KG1 (cell line): ENCODE measurements at regions not wholly inside any gene's neighbourhood (a gene's known extent, or its start where the extent isn't known, plus 50 kb on each side); places are given as distances from the start of the nearest gene placed in this dataset.

Experiments used
- DNase-seq: peaks from one replicate; lab custom pipeline; 2025; lab: John Stamatoyannopoulos, UW

DNA sequence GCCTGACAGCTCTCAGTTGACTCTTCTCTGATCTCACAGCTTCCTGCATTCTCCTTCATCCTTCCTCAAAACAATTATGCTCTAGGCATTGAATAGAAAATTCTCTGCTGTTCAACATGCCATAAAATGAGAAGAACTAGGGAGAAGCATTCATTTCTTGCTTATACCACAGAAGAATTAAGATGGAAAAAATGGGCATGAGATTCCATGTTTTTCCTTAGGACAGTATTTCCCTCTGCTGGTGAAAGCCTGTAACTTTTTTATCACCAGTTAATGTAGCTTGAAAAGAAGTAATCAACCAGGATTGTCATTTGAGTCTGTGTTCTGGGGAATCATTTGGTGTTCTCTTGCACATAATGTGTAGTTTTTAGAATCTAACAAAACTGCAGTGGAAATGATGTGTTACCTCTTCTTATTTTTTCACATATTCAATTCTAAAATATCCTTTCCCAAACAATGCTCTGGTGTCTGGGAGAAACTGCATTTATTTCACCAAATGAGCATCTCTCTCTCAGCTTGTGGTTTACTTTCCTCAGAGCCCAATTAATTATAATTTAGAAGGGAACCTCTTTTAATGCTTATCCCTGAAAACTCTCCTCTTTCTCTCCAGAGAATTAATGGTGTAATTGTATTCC is 92.8 kb upstream of the DCBLD2 start:
- DNase-seq = no peak

DNA sequence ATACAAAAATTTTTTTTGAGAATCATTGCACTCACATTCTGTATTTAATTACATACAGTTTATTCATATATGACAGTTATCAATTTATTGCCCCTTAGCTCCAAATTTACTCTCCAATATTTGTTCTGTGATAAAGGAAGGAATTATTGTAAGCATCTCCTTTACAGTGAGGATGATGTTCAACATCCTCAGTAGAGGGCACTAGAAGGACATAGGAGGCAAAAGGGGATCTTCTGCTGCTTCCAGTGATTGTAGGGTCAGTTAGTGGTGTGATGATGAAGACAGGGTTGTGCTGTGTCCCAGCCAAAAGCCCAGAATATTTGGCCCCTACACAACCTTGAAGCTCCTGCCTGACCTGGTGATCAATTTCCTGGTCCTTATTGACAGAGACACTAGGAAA is 89.9 kb upstream of the DCBLD2 start:
- DNase-seq = no peak

DNA sequence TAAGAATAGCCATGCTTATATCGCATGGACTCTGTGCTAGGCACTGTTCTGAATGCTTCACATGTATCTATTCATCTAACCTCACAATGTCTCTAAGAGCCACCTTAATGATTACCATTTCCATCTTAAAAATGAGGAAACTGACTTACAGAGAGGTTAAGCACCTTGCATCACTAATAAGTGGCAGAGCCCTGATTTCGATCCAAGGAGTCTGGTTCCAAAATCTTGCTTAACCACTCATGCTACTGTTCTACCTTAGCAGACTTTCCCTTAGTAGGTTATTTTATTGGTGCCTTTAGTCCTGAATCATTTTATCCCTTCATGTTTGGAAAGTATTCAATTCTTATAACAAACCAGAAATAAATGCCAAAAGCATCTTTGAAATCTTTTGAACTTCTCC is 89.2 kb upstream of the DCBLD2 start:
- DNase-seq = no peak

DNA sequence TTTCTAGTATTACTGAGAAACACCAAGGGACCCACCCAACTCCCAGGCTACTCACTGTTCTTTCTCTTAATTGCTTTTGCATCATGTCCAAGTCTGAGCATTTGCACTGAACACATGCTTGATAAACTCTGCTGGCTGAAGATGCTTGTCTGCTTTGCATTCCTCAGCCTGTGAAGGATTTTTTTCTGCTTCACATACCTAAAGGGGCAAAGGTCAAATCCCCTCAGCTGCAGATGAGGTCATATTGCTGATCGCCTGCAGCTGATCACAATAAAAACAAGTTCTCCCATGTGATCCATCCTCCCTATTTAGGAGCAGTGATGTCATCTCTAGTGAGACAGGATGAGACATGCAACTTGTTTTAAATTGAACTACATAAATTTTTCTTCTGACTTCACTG is 84.6 kb upstream of the DCBLD2 start:
- DNase-seq = no peak

DNA sequence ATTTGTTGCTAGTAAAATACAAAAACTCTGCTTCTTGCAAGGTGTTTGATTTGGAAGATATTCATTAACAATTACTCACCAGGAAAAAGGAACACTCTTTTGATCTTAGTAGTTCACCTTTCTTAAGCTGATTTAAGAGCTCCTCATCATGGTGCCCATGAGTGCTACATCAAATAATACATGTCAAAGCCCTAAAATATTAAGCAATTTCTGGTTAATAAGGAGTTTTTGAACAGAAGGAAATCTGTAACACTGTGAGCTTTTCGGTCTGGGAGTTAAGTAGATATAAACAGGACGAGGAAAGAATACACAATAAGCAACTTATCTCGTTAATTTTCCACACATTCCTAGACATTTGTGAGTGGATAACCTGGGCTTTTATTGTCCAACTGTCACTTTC is 83.9 kb upstream of the DCBLD2 start:
- DNase-seq = no peak

DNA sequence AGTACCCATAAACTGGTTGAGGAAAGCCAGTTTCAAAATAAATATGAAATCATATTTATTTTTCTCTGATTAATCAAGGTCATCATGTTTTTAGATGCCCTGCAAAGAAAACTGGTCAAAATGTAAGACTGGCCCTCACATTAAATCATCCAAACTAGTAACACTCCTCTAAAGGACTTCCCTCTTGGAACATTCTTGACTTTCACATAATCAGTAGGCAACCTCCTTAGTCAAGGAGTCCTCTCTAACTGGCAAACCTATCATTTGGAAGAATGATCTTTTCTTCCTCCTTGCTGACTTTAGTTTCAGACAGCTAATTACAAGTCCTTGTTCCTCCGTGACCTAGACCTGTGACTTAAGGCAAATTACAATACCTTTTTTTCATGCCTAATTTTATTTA is 82.5 kb upstream of the DCBLD2 start:
- DNase-seq = no peak

DNA sequence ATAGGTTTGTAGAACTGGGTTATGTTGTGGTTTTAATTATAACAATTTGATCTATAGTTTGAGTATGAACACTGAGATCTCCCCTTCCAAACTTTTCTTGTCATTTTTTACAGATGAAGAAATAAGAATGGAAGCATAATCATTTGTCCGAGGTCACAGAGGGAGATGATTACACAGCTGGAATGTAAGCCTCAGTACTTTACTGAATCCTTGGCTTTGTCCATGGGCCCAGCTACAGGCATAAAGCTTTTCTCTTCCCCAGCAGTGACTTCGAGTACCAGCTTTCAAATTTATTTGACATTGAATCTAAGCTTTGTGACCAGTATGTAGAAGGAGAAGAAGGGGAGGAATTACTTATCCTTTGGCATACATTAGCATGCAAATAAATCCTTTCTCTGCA is 80.9 kb upstream of the DCBLD2 start:
- no peak for DNase-seq

DNA sequence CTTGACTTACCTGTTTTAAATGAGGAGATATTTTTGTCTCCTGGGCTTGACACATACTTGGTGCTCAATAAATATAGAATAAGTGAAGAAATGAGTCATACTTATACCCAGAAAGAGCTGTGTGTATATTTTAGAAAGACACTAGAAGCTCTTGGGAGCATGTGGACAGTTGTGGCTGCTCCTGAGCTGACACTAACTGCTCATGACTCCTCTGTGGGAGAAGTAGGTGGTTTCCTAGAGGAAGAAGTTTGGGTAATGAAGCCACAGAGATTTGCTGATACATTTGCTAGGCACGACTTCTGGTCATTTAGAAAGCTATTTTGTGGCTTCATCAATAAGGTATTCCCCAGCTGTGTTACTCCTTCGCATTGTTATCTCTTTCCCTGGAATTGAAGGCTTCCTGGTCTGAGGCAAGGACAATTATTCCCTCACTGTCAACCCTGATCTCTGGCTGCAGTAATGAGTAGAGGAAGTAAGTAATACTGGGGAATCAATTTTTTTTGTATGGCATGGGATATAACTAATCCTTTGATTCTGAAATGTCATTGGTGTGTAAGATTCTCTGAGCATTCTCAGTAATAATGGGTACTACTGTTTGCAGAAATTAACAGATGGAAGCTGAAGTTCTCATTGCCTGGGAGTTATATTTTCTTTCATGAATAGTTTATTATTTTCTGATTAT is 79.6 kb upstream of the DCBLD2 start:
- no peak for DNase-seq

DNA sequence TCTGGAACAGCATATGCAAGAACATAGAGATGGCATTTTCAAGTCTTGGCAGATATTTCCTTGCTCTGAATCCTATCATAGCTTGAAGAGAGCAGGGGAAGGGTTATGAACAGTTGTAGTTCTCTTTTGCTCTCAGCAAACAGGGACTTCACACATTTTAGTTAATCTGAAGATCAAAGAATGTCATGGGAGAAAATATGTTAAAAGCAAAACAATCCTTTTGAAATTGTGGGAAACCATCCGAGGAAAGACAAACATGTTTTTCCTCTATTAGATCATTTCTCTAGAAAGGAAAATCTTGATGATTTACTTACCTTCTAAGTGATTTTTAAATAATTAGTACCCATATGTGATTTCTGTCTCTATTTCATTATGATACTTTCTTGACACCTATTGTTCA is 77.8 kb upstream of the DCBLD2 start:
- no peak for DNase-seq

DNA sequence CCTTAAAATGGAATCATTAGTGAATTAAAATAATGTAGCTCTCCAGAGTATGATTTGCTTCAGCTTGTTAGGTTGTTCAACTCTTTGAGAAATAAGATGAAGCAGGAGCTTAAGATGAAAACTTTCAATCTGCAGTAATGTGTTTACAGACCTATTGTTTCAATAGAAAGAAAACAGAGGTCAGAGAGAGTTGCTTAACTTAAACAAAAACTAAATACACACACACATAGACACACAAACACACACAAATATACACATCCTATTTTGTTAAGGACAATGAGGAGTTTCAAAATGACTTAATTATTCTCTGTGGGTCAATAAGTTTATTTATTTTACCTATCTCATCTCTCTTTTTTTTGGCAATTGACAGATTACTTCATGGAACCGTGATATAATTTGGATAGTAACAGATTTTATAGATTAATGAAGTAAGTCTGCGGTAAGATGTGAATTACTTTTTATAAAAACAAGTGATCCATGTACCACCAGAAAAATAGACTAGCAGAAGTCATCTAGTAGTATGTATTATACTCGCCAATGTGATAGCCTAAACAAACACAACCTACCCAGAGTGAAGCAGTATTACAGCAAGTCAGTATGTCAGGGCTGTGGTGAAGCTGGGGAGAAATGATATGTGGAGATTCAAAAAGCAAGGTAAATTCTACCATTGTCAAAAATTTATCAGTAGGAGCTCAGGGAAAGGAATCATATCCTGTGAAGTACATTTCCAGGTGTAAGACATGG is 76.7 kb upstream of the DCBLD2 start:
- DNase-seq = no peak

DNA sequence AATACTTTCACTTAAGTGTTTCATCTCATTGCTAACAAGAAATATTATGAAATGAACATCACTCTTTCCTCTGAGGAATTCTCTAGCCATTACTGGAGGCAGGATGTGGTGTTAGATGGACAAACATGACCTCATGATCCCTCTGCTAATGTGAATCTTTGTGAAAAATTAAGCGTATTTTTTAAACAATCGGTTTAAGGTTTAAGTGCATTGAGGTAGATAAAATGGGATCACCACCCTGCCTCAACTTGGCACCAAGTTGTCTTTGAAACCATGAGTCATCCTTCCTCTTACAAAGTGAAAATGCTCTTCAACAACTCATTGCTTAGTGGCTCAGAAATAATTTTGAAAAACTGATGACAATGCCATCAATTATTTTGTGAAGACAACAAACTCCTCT is 76.0 kb upstream of the DCBLD2 start:
- DNase-seq = no peak

DNA sequence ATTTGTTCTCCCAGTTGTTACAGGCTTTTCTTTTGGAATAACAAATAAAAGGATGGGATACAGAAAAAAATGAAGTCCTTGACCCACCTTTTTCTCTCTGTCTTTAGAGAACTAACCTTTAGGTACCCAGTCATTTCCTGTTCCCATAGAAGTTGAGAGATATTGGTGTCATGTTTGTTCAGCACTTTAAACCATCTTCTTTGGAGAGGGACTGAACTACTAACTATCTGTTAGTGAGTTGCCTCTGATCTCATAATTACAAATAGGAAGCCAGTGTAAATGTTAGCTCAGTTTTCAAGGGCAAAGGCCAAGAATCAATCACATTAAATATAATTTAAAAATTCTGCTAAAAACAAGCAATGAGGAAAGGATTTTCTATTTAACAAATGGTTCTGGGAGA is 72.9 kb upstream of the DCBLD2 start:
- no peak for DNase-seq

DNA sequence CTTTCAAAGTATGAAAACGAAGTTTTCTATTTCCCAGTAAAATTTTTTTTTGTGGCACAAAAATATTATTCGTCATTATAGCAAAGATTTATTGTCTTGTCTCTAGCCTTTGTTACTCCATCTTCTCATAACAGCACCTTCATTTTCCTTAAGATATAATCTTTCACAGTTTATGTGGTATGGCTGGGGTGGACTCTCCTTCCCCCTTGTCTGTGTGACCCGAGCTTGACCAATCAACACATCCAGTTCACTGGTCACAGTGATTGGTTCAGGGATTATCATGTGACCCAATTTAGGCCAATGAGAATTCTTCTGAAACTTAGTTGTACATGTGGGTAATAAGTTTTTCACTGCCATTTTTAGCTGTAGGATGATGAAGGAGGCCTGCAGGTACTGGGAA is 71.2 kb upstream of the DCBLD2 start:
- DNase-seq = no peak

DNA sequence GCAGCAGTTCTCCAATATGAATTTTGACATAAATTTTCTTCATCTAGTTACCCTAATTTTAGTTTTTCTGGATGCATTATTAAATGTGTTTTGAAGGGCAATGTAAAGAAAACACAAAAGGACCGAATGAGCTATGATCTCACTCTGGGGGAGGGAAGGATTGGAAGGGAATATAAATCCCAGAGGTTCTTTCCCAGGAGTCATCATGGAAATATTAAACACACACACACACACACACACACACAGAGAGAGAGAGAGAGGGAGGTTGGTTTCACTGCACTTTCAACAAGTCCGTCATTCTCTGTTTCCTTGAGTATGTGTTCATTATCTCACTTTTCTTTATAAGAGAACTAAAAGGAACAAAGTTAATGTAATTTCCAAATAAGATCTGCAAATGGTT is 70.7 kb upstream of the DCBLD2 start:
- DNase-seq = no peak

DNA sequence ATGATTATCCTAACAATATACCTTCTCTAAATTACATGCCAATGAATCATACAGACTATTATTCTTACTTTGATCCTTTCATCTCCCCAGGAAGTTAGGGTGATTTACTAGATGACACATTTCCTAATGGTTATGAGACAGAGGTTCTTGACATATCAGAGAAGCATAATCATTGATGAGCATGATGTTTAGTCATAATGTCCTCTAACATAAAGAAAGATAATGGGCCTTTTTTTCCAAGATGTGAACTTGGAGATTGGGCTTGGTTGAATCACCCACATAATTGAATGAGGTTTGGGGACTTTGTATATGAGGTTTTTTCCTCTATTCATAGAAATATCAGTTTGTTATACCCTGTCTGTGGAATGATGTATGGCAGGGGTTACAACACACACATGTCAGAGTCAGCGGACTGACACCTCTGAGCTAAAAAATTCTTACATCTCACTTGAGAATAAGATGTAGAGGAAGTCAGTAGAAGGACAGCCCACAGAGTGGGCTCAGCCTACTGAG is 69.7 kb upstream of the DCBLD2 start:
- no peak for DNase-seq

DNA sequence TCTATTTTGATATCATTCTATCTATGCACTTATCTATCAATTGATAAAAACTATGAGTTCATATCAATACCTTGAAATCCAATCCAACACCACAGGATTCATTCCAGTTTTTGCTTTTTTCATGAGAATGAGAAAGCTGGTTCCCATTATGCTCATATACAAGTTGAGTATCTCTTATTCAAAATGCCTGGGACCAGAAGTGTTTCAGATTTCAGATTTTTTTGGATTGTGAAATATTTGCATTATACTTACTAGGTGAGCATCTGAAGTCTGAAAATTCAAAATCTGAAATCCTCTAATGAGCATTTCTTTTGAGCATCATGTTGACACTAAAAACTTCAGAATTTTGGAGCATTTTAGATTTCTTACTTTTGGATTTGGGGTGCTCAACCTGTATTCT is 67.8 kb upstream of the DCBLD2 start:
- no peak for DNase-seq

DNA sequence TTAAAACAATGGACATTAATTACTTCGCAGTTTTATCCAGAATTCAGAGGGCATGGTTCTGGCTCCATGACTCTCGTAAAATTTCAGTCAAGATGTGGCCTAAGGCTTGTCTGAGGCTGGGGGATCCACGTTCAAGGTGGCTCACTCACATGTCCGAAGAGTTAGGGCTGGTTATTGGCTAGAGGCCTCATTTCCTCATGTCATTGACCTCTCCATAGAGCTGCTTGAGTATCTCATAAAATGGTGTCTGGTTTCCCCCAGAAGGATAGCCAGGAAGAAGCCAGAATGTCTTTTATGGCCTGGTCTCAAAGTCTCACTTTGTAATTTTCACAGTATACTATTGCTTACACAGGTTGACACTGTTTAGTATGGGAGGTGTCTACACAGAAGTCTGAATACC is 67.3 kb upstream of the DCBLD2 start:
- no peak for DNase-seq

DNA sequence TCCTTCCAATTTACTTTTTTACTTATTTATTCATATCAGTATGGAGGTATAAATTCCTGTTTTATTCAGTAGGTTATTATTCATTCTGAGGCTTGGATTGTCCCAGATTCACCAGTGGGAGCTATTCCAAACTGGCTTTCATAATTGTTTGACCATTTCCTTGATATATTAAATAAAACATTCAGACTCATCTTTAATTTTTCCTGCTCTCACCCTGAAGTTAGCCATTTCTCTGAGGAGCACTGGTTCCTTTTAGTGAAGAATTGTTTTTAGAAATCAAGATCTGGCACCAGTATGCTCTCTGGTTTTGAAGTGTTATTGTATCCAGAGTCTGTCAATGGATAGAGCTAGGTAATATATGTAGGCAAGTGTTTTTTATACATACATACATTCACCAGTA is 66.9 kb upstream of the DCBLD2 start:
- DNase-seq = no peak

DNA sequence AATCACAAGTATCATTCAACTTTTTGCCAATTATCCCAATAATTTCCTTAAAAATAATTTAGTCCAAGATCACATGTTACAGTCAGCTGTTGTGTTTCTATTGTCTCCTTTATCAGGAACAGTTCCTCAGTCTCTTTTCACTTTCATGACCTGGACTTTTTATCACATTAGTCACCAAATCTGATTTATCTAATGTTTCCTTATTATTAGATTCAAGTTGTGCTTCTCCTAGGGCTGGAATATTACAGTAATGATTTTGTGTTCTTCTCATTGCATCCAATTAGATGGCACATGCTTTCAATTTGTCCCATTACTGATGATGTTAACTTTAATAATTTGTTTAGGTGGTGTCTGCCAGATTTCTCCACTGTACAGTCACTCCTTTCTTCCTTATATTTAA is 66.3 kb upstream of the DCBLD2 start:
- DNase-seq = no peak

DNA sequence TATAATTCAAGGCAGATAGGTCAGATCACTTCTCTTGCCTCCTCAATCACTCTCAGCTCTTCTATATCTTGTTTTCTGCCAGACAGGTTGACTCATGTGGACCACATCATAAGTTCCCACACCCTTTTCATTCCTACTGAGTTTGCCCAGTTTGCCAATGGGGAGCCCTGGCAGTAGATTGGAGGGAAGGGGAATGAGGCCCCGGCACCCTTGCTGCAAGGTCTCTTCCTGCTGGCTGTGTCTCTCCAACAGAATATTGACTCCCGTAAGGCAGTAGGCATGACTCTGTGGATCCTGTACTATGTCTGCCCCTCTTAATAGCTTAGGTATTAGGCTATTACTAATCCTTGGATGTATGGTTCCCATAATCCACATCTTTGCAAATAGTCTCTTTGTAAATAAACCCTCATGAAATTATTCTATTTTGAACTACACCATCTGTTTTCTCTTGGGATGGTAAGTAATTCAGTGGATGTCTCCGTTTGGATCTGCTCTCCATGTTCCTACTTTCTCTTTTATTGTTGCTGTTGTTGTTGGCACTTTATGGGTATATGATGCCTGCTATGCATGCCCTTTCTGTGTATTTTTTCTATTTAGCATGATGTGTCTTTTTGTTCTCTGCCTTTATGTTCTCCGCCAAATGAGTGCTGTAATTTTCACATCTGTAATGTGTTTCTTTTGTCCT is 65.5 kb upstream of the DCBLD2 start:
- DNase-seq = no peak

DNA sequence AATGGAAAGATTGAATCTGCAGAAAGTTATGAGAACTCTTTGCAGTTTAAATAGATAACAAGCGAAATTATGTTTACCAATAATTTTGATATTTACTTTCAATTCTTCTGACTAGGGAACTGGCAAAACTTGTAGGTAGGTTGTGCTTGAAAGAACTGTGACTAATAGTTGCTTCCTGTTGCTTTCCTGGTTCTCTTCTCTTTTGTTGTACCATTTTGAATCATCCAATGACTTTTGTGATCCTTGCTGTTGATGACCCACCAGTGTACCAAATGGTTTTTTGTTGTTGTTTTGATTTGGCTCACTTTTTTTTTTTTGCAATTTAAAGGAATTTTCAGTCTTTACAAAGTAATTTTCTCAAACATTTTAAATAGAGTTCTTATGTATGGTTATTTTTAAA is 64.9 kb upstream of the DCBLD2 start:
- no peak for DNase-seq

DNA sequence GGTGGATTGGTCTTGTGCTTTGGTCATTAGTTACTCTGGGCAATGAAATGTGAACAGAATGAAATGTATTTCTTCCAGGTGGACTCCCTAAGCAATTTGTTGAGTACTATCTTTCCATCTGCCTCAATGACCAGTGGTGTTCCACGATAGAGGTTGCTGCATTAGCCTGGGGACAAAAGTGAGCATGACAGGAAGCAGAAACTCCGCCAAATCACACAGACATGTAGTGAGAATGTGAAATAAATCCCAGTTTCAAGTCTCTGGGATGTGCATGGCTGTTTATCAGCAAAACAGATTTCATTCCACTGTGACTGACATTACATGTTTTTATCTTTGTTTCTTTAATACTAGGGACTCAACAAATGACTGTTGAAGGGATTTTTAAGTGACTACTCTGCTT is 63.3 kb upstream of the DCBLD2 start:
- DNase-seq = no peak

DNA sequence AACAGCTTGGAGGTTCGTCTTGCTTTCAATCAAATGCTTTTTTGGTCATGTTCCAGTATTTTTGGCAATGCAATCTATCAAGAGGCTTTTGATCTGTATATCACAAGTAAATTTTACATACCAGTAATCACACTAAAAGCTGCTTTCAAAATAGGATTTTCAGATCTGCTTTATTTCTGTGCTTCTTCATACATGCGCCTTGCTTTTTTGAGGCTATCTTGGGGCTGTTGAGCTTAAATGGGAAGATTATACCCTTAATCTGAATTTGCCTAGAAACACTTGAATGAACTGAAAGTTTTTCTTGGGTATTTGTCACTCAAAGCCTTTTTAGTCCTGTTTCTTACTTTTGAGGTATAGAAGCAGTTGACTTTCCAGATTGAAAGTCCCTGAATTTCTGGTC is 62.1 kb upstream of the DCBLD2 start:
- no peak for DNase-seq
